OCI-LY7 (cell line): ENCODE measurements at regions not wholly inside any gene's neighbourhood (a gene's known extent, or its start where the extent isn't known, plus 50 kb on each side); places are given as distances from the start of the nearest gene placed in this dataset.

ENCODE experiments used
- EZH2phosphoT487 ChIP-seq: fragments of 200-600 bp; sonication (generic); IDR thresholded peaks from 2 replicates; pipeline ENCODE4 v1.6.1; 2018; ENCODE audit warnings: low read depth, borderline replicate concordance, mild to moderate bottlenecking, mixed run types, antibody characterized with exemption, low read length, moderate library complexity, mixed read lengths
- TF ChIP-seq, protein P1 (sequence below): fragments of 200-600 bp; sonication (generic); conservative IDR thresholded peaks from 2 replicates; pipeline ENCODE4 v1.5.1; 2014; ENCODE audit warnings: mild to moderate bottlenecking, antibody characterized with exemption, low read length, moderate library complexity, mixed read lengths

- TF ChIP-seq EZH2phosphoT487, result no peak
- TF ChIP-seq, protein P1, sequence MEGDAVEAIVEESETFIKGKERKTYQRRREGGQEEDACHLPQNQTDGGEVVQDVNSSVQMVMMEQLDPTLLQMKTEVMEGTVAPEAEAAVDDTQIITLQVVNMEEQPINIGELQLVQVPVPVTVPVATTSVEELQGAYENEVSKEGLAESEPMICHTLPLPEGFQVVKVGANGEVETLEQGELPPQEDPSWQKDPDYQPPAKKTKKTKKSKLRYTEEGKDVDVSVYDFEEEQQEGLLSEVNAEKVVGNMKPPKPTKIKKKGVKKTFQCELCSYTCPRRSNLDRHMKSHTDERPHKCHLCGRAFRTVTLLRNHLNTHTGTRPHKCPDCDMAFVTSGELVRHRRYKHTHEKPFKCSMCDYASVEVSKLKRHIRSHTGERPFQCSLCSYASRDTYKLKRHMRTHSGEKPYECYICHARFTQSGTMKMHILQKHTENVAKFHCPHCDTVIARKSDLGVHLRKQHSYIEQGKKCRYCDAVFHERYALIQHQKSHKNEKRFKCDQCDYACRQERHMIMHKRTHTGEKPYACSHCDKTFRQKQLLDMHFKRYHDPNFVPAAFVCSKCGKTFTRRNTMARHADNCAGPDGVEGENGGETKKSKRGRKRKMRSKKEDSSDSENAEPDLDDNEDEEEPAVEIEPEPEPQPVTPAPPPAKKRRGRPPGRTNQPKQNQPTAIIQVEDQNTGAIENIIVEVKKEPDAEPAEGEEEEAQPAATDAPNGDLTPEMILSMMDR, result no peak
Measured at GRCh38 chr21:28663111-28663693, 329.5 kb downstream of the LTN1 start.
